ENCODE measurements at regions not wholly inside any gene's neighbourhood (a gene's known extent, or its start where the extent isn't known, plus 50 kb on each side); places are given as distances from the start of the nearest gene placed in this dataset.

DNA sequence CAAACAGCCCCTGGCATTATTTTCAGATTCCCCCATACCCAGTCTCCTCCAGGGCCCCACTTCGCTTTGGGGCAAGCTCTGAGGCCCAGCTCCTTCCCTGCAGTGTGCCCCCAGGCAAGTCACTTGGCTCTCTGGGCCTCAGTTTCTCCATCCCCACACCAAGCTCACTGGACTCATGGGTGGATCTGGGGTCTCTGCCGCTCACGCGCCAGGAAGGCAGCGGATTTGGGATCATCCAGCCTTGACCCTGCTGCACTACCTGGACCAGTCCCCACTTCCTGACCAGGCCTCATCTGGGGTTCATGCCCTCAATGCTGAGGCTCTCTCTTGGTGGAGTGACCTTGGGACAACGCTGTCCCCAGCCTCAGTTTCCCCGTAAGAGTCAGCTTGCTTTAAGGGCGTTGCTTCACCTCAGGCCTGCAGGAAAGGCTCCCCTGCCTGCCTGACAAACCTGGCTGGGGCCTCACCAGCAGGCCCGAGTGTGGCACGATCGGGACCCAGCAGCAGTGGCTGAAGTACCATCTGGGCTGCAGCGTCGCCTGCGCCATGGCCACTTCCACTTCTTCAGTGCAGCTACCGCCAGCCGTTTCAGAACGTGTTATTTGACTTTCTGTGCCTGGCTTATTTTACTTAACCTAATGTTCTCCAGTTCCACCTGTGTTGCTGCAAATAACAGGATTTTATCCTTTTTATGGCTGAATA lies 519.6 kb upstream of the SEMA6A start:
- Histone ChIP-seq H4K5ac (ENCODE audit: insufficient read length, low read depth, low read length) (no peak overlapping the region), H3K27ac (ENCODE audit: insufficient read length, low read depth, low read length) (no peak overlapping the region), H4K20me1 (ENCODE audit: control insufficient read depth, insufficient read depth, insufficient read length) (no peaks in the 10 kb centered on the region), H2AFZ (ENCODE audit: low read length) (no peak overlapping the region), H3K18ac (ENCODE audit: insufficient read length, low read depth, low read length) (no peak overlapping the region), H3K56ac (ENCODE audit: insufficient read length, low read depth, low read length) (no peak overlapping the region), H3K9me3 (ENCODE audit: control insufficient read depth, low read depth, low read length) (no peaks in the 10 kb centered on the region), H2BK120ac (ENCODE audit: low read depth, low read length, poor library complexity, severe bottlenecking) (no peak overlapping the region), H3T11ph (ENCODE audit: low read length) (no peak overlapping the region), H2BK15ac (ENCODE audit: low read depth, low read length) (no peak overlapping the region), H3K4me2 (ENCODE audit: insufficient read depth, insufficient read length, low read length) (no peak overlapping the region), H2AK5ac (ENCODE audit: insufficient read length, low read length) (no peak overlapping the region), H3K4ac (ENCODE audit: low read depth, low read length) (no peak overlapping the region), H3K79me2 (ENCODE audit: insufficient read depth, low read length) (no peaks in the 10 kb centered on the region), H3K4me1 (ENCODE audit: insufficient read depth, low read length) (peaks cover 3% of the 10 kb centered on the region; the same call in 1 of the 2 replicates), H3K79me1 (ENCODE audit: insufficient read depth, low read depth, low read length, poor library complexity, severe bottlenecking) (no peaks in the 10 kb centered on the region), H4K91ac (ENCODE audit: insufficient read length, low read depth, low read length) (no peak overlapping the region), H2BK5ac (ENCODE audit: insufficient read length, low read length) (no peak overlapping the region), H3K23me2 (ENCODE audit: insufficient read length, low read depth, low read length, poor library complexity, severe bottlenecking) (no peaks in the 10 kb centered on the region), H3K14ac (ENCODE audit: insufficient read depth, low read length) (no peak overlapping the region), H2BK12ac (ENCODE audit: insufficient read length, low read depth, low read length) (no peak overlapping the region), H4K8ac (replicated peaks; ENCODE audit: insufficient read length, low read depth, low read length) (no peak overlapping the region), H3K9ac (ENCODE audit: extremely low read depth, insufficient read length, low read length) (no peak overlapping the region), H3K23ac (ENCODE audit: insufficient read length, low read depth, low read length) (no peak overlapping the region), H2BK20ac (ENCODE audit: low read depth, low read length, poor library complexity, severe bottlenecking) (no peak overlapping the region), H3K27me3 (ENCODE audit: insufficient read depth, low read length) (no peaks in the 10 kb centered on the region)
- Mint-ChIP-seq H3K4me3 (no peak overlapping the region), H3K27ac (no peak overlapping the region), H3K9me3 (no peaks in the 10 kb centered on the region; a peak in 1 of 5 replicates), H3K4me1 (peaks cover 24 to 25% of the 10 kb centered on the region in 2 experiments), H3K27me3 (ENCODE audit: low read depth) (peaks cover 16% of the 10 kb centered on the region), H3K36me3 (ENCODE audit: insufficient read depth in 1 of 3, low read depth in 3 of 3) (no peaks in the 10 kb centered on the region)
- WGBS (ENCODE audit: extremely low coverage, insufficient read length, low lambda C conversion rate) = no CpG with 5 or more reads among the region's 17 CpGs
- TF ChIP-seq, protein P1, sequence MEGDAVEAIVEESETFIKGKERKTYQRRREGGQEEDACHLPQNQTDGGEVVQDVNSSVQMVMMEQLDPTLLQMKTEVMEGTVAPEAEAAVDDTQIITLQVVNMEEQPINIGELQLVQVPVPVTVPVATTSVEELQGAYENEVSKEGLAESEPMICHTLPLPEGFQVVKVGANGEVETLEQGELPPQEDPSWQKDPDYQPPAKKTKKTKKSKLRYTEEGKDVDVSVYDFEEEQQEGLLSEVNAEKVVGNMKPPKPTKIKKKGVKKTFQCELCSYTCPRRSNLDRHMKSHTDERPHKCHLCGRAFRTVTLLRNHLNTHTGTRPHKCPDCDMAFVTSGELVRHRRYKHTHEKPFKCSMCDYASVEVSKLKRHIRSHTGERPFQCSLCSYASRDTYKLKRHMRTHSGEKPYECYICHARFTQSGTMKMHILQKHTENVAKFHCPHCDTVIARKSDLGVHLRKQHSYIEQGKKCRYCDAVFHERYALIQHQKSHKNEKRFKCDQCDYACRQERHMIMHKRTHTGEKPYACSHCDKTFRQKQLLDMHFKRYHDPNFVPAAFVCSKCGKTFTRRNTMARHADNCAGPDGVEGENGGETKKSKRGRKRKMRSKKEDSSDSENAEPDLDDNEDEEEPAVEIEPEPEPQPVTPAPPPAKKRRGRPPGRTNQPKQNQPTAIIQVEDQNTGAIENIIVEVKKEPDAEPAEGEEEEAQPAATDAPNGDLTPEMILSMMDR (conservative IDR thresholded peaks at IDR 0.05) = no peak
- no peak for DNase-seq
